ENCODE measurements at regions not wholly inside any gene's neighbourhood (a gene's known extent, or its start where the extent isn't known, plus 50 kb on each side); places are given as distances from the start of the nearest gene placed in this dataset.

GRCh38 chr6:18845896-18846295 is 458.7 kb downstream of the RNF144B start:
- no peak overlapping the region for H2BK120ac ChIP-seq (replicated peaks; ENCODE audit: low read depth, low read length)
- H2BK20ac ChIP-seq (ENCODE audit: low read length): no peak overlapping the region
- no peak overlapping the region for H4K5ac ChIP-seq (ENCODE audit: insufficient read length, low read depth, low read length)
- no peak for TF ChIP-seq KDM5A (IDR thresholded peaks at IDR 0.05; ENCODE audit: low read length)
- no peak for TF ChIP-seq RBBP5 (IDR thresholded peaks at IDR 0.05; ENCODE audit: borderline replicate concordance, low read depth, low read length)
- TF ChIP-seq SIN3A (conservative IDR thresholded peaks at IDR 0.05 in 1 of 2, IDR thresholded peaks at IDR 0.05 in 1 of 2; ENCODE audit: low read depth in 1 of 2, low read length in 2 of 2): no peak
- TF ChIP-seq TEAD4 (IDR thresholded peaks at IDR 0.05; ENCODE audit: low read depth, low read length): no peak
- TF ChIP-seq SP4 (IDR thresholded peaks at IDR 0.05; ENCODE audit: low read length): no peak
- no peak overlapping the region for H3K23ac ChIP-seq (ENCODE audit: insufficient read length)
- H4K91ac ChIP-seq (replicated peaks; ENCODE audit: insufficient read length, low read length): no peak overlapping the region
- H2BK15ac ChIP-seq (ENCODE audit: low read length): no peak overlapping the region
- no peak overlapping the region for H3K56ac ChIP-seq (replicated peaks; ENCODE audit: insufficient read length, low read depth, low read length)
- H3K14ac ChIP-seq (ENCODE audit: insufficient read length): no peak overlapping the region
- no peak overlapping the region for H3K18ac ChIP-seq (ENCODE audit: extremely low read depth, low read length)
- no peaks in the 10 kb centered on the region for H4K20me1 ChIP-seq (replicated peaks in 1 of 2; ENCODE audit: control insufficient read depth in 1 of 2, insufficient read depth in 2 of 2, low read length in 2 of 2)
- H2AK5ac ChIP-seq (ENCODE audit: low read depth, low read length): no peak overlapping the region
- CTCF ChIA-PET (ENCODE audit: partially characterized antibody): no interaction called here
- H2AFZ ChIP-seq (ENCODE audit: low read length): no peak overlapping the region
- 91% methylated on average over 1 of the region's 1 CpG; no CpG with 5 or more reads in 1 of the 2 experiments for WGBS, 2 experiments (ENCODE audit: extremely low coverage in 1 of 2, insufficient coverage in 1 of 2, insufficient read length in 1 of 2, insufficient replicate concordance in 2 of 2, low coverage in 1 of 2, low lambda C conversion rate in 2 of 2, missing lambda C conversion rate in 1 of 2)
- no peak overlapping the region for H2BK5ac ChIP-seq (ENCODE audit: low read depth, low read length)
- H3K9me3 ChIP-seq (ENCODE audit: insufficient read depth in 2 of 2, low read depth in 1 of 2, low read length in 1 of 2): no peaks in the 10 kb centered on the region
- POLR2A ChIA-PET (ENCODE audit: partially characterized antibody): no interaction called here
- no peaks in the 10 kb centered on the region for H3K23me2 ChIP-seq (ENCODE audit: low read depth, low read length)
- no peak overlapping the region for H3K9ac ChIP-seq (replicated peaks in 1 of 4; ENCODE audit: extremely low read depth in 1 of 4, low read depth in 3 of 4, low read length in 3 of 4)
- H3K4me2 ChIP-seq (ENCODE audit: insufficient read depth in 1 of 2, low read depth in 2 of 2, low read length in 2 of 2): no peak overlapping the region
- H3K4me1 ChIP-seq (replicated peaks in 1 of 4; ENCODE audit: control insufficient read depth in 3 of 4, insufficient read depth in 4 of 4, low read length in 3 of 4): no peaks in the 10 kb centered on the region
- no peaks in the 10 kb centered on the region for H3K36me3 ChIP-seq (ENCODE audit: control insufficient read depth in 2 of 4, insufficient read depth in 4 of 4, low read length in 3 of 4)
- no peaks in the 10 kb centered on the region for H3K27me3 ChIP-seq (replicated peaks in 1 of 4; ENCODE audit: control insufficient read depth in 3 of 4, extremely low read depth in 1 of 4, insufficient read depth in 3 of 4, low read length in 3 of 4)
- no peak overlapping the region for H2BK12ac ChIP-seq (ENCODE audit: low read depth, low read length)
- H3K79me2 ChIP-seq (ENCODE audit: control insufficient read depth in 1 of 2, insufficient read depth in 2 of 2, low read length in 2 of 2): no peaks in the 10 kb centered on the region
- no peak overlapping the region for H3K27ac ChIP-seq (ENCODE audit: low read depth, low read length)
- FAIRE-seq: no peak
- H3K4me3 ChIP-seq (ENCODE audit: extremely low read depth in 1 of 4, insufficient read depth in 2 of 4, low read depth in 3 of 4, low read length in 4 of 4): no peak overlapping the region
- no peaks in the 10 kb centered on the region for H3K79me1 ChIP-seq (ENCODE audit: low read depth, low read length)
- DNase-seq (ENCODE audit: low read depth in 1 of 2, low spot score in 2 of 2): no peak
- no peak overlapping the region for H4K8ac ChIP-seq (ENCODE audit: extremely low read depth, insufficient read depth, low read length)
- no peak overlapping the region for H3K4ac ChIP-seq (replicated peaks; ENCODE audit: insufficient read length, low read depth, low read length)

Data from H1 (cell line).